OCI-LY7 (cell line): ENCODE measurements at regions not wholly inside any gene's neighbourhood (a gene's known extent, or its start where the extent isn't known, plus 50 kb on each side); places are given as distances from the start of the nearest gene placed in this dataset.

ENCODE experiments used
- BruUV-seq: library from RNA; stranded (reverse); fragments of 400-500 nt; replicated peaks from 2 replicates; lab custom pipeline; 2021; lab: Mats Ljungman, UMichigan
- CTCF ChIA-PET: fragments of 300-600 bp; sonication (Branson Sonifier 250); formaldehyde crosslinking; loops from one replicate; lab custom pipeline; 2022; ENCODE audit warnings: antibody characterized with exemption; ENCODE audit not compliant: unreplicated experiment; lab: Charles Lee
- POLR2A ChIA-PET: fragments of 300-600 bp; sonication (Branson Sonifier 250); formaldehyde crosslinking; loops from one replicate; lab custom pipeline; 2022; ENCODE audit warnings: antibody characterized with exemption; lab: Charles Lee
- DNase-seq: peaks from one replicate; pipeline ENCODE4 v3.0.0-alpha.2; 2015; ENCODE audit warnings: low spot score
- H2AFZ ChIP-seq: fragments of 200-600 bp; sonication (generic), shearing (Covaris generic); 2 replicates; pipeline ENCODE4 v1.6.1; 2014; ENCODE audit warnings: mild to moderate bottlenecking, antibody characterized with exemption, low read length, moderate library complexity
- H3K27ac ChIP-seq: fragments of 200-600 bp; sonication (generic); 2 replicates; pipeline ENCODE4 v1.5.1; 2014; ENCODE audit warnings: mixed run types, low read depth, mild to moderate bottlenecking, moderate library complexity, low read length, inconsistent platforms; ENCODE audit not compliant: poor library complexity, severe bottlenecking
- H3K36me3 ChIP-seq: fragments of 200-600 bp; sonication (generic); 2 replicates; pipeline ENCODE4 v1.6.1; 2014; ENCODE audit warnings: mild to moderate bottlenecking, antibody characterized with exemption, low read length, moderate library complexity, mixed read lengths; ENCODE audit not compliant: insufficient read depth
- H3K4me1 ChIP-seq: fragments of 200-600 bp; sonication (generic); 2 replicates; pipeline ENCODE4 v1.5.1; 2014; ENCODE audit warnings: mild to moderate bottlenecking, low read length; ENCODE audit not compliant: insufficient read depth, poor library complexity, severe bottlenecking
- H3K4me2 ChIP-seq: fragments of 200-600 bp; sonication (generic); 2 replicates; pipeline ENCODE4 v1.6.1; 2014; ENCODE audit warnings: mild to moderate bottlenecking, low read length
- H3K4me3 ChIP-seq: fragments of 200-600 bp; sonication (generic); 2 replicates; pipeline ENCODE4 v1.5.1; 2014; ENCODE audit warnings: mild to moderate bottlenecking, low read depth, low read length; ENCODE audit not compliant: poor library complexity, severe bottlenecking
- H3K79me2 ChIP-seq: fragments of 200-600 bp; sonication (generic); 2 replicates; pipeline ENCODE4 v1.6.1; 2016; ENCODE audit warnings: low read depth, mild to moderate bottlenecking, low read length, moderate library complexity, mixed read lengths; ENCODE audit not compliant: insufficient read depth
- H3K9me2 ChIP-seq: fragments of 200-600 bp; sonication (generic); 2 replicates; pipeline ENCODE4 v1.6.1; 2016; ENCODE audit warnings: mild to moderate bottlenecking, low read length, mixed read lengths; ENCODE audit not compliant: insufficient read depth
- H3K9me3 ChIP-seq: fragments of 200-600 bp; sonication (generic); 2 replicates; pipeline ENCODE4 v1.6.1; 2014; ENCODE audit warnings: mild to moderate bottlenecking, mixed run types, low read length, mixed read lengths
- H4K20me1 ChIP-seq: fragments of 200-600 bp; sonication (generic); 2 replicates; pipeline ENCODE4 v1.6.1; 2014; ENCODE audit warnings: mild to moderate bottlenecking, antibody characterized with exemption, low read length, moderate library complexity, mixed read lengths; ENCODE audit not compliant: insufficient read depth
- EZH2phosphoT487 ChIP-seq: fragments of 200-600 bp; sonication (generic); IDR thresholded peaks from 2 replicates; pipeline ENCODE4 v1.6.1; 2018; ENCODE audit warnings: low read depth, borderline replicate concordance, mild to moderate bottlenecking, mixed run types, antibody characterized with exemption, low read length, moderate library complexity, mixed read lengths
- intact Hi-C: fragments of 100-400 bp; cut with micrococcal nuclease; formaldehyde crosslinking; loops from one replicate; pipeline ENCODE4 v1.10.0; 2022; ENCODE audit not compliant: unreplicated experiment
- TF ChIP-seq, protein P1 (sequence below): fragments of 200-600 bp; sonication (generic); conservative IDR thresholded peaks from 2 replicates; pipeline ENCODE4 v1.5.1; 2014; ENCODE audit warnings: mild to moderate bottlenecking, antibody characterized with exemption, low read length, moderate library complexity, mixed read lengths

DNA sequence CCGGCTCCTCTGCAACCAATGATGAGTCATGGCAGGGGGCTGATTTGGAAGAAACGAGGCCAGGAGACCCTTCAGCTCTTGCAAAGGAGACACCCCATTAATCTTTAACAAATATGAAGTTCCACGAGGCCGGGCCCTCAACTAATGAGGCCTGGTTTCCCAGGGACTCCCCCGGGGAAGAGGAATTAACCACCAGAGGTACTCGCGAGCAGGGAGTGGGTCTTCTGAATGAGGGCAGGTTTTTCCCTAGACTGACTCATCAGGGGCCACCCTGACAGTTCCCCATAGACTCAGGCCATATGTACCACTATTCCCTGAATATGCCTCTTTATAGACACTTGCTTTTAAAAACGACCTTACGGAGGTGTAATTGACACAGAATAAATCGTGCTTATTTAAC, 150.7 kb upstream of the LHX5 start:
- no peaks in the 10 kb centered on the region for H3K9me3 ChIP-seq

DNA sequence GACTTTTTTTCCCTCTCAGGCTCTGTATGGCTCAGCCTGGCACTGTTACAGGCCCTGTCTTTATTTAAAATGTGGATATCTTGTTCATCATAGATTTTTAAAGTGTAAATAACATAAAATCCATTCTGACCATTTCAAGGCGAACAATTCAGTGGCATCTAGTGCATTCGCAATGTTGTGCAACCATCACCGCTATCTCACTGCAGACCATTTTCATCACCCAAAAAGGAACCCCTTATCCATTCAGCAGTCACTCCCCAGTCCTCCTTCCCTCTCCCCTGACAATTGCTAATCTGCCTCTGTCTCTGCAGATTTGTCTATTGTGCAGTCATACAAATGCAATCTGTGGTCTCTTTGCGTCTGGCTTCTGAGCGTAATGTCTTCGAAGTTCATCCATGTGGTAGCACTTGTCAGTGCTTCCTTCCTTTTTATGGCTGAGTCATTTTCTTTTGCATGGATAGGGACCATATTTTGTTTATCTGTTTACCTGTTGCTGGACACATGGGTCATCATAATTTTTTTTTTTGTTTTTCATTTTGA, 148.8 kb upstream of the LHX5 start:
- DNase-seq, result no peak
- BruUV-seq, result no TSS peak
- H2AFZ ChIP-seq, result no peak overlapping the region
- no peaks in the 10 kb centered on the region for H3K4me1 ChIP-seq
- H4K20me1 ChIP-seq, result no peaks in the 10 kb centered on the region
- H3K9me2 ChIP-seq, result no peaks in the 10 kb centered on the region
- H3K4me2 ChIP-seq, result no peak overlapping the region
- intact Hi-C loops, result no loop called here
- no peaks in the 10 kb centered on the region for H3K79me2 ChIP-seq
- ChIA-PET POLR2A (no interaction called here), CTCF (no interaction called here)
- no peak for TF ChIP-seq EZH2phosphoT487
- TF ChIP-seq, protein P1, sequence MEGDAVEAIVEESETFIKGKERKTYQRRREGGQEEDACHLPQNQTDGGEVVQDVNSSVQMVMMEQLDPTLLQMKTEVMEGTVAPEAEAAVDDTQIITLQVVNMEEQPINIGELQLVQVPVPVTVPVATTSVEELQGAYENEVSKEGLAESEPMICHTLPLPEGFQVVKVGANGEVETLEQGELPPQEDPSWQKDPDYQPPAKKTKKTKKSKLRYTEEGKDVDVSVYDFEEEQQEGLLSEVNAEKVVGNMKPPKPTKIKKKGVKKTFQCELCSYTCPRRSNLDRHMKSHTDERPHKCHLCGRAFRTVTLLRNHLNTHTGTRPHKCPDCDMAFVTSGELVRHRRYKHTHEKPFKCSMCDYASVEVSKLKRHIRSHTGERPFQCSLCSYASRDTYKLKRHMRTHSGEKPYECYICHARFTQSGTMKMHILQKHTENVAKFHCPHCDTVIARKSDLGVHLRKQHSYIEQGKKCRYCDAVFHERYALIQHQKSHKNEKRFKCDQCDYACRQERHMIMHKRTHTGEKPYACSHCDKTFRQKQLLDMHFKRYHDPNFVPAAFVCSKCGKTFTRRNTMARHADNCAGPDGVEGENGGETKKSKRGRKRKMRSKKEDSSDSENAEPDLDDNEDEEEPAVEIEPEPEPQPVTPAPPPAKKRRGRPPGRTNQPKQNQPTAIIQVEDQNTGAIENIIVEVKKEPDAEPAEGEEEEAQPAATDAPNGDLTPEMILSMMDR, result no peak
- H3K36me3 ChIP-seq, result no peaks in the 10 kb centered on the region
- no peaks in the 10 kb centered on the region for H3K9me3 ChIP-seq
- H3K27ac ChIP-seq, result no peak overlapping the region
- H3K4me3 ChIP-seq, result no peak overlapping the region

More for the DNA sequence above, 150.7 kb upstream of the LHX5 start:
- Histone ChIP-seq H3K27ac (no peak overlapping the region), H3K4me1 (no peaks in the 10 kb centered on the region), H3K79me2 (no peaks in the 10 kb centered on the region), H2AFZ (no peak overlapping the region), H4K20me1 (no peaks in the 10 kb centered on the region), H3K4me3 (no peak overlapping the region), H3K9me2 (no peaks in the 10 kb centered on the region), H3K36me3 (no peaks in the 10 kb centered on the region), H3K4me2 (no peak overlapping the region)
- ChIA-PET POLR2A (no interaction called here), CTCF (no interaction called here)
- BruUV-seq, result no TSS peak
- DNase-seq, result no peak
- TF ChIP-seq EZH2phosphoT487, result no peak
- TF ChIP-seq, protein P1, result no peak
- intact Hi-C loops, result no loop called here

DNA sequence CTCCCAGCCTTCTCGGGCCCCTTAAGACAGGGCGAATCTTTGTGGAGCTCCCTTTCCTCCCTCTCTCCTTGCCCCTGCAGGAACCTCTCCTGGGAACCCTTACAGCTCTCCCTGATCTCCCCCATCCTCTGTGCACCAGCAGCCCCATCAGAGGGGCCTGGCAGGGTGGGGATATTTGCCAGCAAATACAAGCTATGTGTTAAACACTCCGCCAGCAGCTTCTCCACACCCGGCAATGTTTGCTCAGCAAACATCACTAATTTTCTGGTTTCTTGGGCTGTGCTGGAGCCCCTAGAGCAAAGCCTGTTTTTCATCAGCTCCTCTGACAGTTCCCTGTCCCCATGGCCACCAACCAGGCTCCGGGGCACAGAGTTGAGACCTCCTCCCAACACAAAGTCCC, 147.5 kb upstream of the LHX5 start:
- Histone ChIP-seq H3K36me3 (no peaks in the 10 kb centered on the region), H3K9me3 (no peaks in the 10 kb centered on the region), H3K4me1 (no peaks in the 10 kb centered on the region), H3K4me2 (no peak overlapping the region), H3K9me2 (no peaks in the 10 kb centered on the region), H3K4me3 (no peak overlapping the region), H2AFZ (no peak overlapping the region), H3K79me2 (no peaks in the 10 kb centered on the region), H3K27ac (no peak overlapping the region), H4K20me1 (no peaks in the 10 kb centered on the region)
- ChIA-PET POLR2A (interaction anchor here (0.6 kb wide), 1 partner anchor 267 kb away, joined by 6 read pairs; no protein-coding TSS in a partner anchor), CTCF (no interaction called here)
- intact Hi-C loops, result no loop called here
- TF ChIP-seq, protein P1, result no peak
- no peak for TF ChIP-seq EZH2phosphoT487
- no TSS peak for BruUV-seq
- no peak for DNase-seq
